ENCODE measurements at regions not wholly inside any gene's neighbourhood (a gene's known extent, or its start where the extent isn't known, plus 50 kb on each side); places are given as distances from the start of the nearest gene placed in this dataset.
A peak's percentile ranks its signal among the peaks of the same experiment; 100 is the strongest.

DNA sequence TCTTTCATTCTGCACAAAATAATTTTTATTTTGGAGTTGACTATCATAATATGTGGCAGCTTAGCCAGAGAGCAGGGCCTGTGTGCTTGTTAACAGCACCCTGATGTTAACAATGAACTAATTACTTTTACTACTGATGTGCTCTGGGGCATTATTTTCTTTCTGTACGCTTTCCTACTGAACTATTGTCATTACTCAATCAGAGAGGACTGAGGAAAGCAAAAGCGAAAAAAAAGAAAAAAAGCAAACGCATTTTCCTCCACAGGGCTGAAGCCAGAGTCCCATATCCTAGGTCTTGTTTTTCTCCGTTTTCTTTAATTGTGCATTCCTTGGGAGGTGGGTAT is 221.2 kb downstream of the TTLL7 start:
- Histone ChIP-seq H3K4me1 (no peaks in the 10 kb centered on the region), H3K27ac (no peak overlapping the region), H3K27me3 (no peaks in the 10 kb centered on the region), H3K9me3 (peaks cover 0 to 2% (median 0%) of the 10 kb centered on the region in 12 donors), H3K4me3 (no peak overlapping the region), H3K36me3 (no peaks in the 10 kb centered on the region)
- intact Hi-C loops (cut with DNase I), result no loop called here
- 89 to 95% (median 91%) methylated on average over 4 of the region's 4 CpGs for WGBS, 4 donors
- no peak for DNase-seq
- TF ChIP-seq POLR2A (IDR thresholded peaks at IDR 0.05), result no peak
- TF ChIP-seq, protein P1, sequence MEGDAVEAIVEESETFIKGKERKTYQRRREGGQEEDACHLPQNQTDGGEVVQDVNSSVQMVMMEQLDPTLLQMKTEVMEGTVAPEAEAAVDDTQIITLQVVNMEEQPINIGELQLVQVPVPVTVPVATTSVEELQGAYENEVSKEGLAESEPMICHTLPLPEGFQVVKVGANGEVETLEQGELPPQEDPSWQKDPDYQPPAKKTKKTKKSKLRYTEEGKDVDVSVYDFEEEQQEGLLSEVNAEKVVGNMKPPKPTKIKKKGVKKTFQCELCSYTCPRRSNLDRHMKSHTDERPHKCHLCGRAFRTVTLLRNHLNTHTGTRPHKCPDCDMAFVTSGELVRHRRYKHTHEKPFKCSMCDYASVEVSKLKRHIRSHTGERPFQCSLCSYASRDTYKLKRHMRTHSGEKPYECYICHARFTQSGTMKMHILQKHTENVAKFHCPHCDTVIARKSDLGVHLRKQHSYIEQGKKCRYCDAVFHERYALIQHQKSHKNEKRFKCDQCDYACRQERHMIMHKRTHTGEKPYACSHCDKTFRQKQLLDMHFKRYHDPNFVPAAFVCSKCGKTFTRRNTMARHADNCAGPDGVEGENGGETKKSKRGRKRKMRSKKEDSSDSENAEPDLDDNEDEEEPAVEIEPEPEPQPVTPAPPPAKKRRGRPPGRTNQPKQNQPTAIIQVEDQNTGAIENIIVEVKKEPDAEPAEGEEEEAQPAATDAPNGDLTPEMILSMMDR (IDR thresholded peaks at IDR 0.05), result no peak
- no peak for ATAC-seq

DNA sequence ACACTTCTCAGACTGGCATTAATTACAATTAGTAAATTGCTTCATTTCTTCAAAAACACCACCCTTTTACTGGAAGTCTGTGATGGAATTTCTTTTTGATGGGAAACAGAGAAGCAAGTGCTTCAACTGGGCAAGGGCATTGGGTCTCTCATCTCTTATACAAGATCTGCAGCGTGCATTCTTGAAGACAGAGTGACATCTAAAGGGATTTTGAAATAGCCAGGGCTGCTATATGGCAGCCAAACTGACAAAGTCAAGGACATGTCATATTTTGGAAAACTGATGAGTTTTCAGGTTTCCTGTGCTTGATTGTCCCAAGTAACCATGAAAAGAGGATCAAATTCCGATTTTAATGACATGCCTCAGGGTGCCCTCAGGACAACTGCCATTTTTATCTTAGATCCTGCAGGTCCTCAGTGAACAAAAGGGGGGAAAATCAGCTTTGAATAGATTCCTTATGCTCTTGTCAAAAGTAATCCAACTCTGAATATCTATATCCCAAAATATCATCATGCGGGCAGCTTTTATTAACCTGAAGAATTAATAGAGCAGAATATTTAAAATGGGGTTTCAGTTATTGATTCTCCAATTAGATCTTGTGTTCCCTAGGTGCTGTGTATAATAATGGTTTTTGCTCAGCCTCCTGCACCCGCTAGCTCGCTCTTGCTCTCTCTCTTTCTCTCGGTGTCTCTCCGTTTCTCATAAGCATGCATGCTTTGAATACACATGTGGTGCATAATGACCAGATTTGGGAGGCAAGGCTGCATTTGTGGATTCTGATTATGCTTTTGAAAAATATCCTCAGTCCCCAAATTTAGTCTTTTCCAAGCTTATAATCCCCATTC is 221.8 kb downstream of the TTLL7 start:
- Histone ChIP-seq H3K4me1 (no peaks in the 10 kb centered on the region), H3K27ac (no peak overlapping the region), H3K27me3 (no peaks in the 10 kb centered on the region), H3K4me3 (no peak overlapping the region), H3K9me3 (no peaks in the 10 kb centered on the region), H3K36me3 (no peaks in the 10 kb centered on the region)
- DNase-seq (no peak), ATAC-seq (no peak)
- TF ChIP-seq, protein P1 (IDR thresholded peaks at IDR 0.05), result peak in 1 of 12 donors; percentile 7
- TF ChIP-seq POLR2A (IDR thresholded peaks at IDR 0.05), result no peak
- intact Hi-C loops (cut with DNase I), result no loop called here
- 89 to 93% (median 92%) methylated on average over 7 of the region's 7 CpGs for WGBS, 4 donors

DNA sequence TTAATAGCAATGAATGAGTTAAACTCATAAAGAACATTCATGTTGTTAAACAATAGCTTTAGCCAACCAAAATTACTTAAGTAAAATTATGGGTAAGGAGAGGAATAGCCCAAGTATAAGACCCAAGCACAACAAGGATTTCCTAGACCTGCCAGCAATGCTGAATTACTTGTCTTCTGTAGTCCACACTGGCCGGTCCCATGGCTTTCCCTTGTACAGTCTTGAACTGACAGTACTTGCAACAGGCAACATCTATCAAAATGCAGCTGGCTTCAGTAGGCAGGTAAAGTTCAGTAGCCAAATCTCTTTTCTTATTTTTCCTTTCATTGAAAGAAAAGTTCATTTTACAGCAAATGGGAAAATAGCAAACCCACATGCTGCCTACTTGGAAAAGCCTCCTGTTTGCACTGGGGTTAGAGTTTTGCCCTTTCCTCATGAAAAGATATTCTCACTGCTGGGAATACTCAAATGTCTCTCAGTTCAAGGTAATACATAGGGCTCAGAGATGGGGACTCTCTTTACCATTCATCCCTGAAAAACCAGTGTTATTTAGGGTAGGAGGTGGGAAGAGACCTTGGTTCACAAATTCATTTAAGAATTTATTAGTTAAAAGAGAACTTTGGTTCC is 222.8 kb downstream of the TTLL7 start:
- DNase-seq, result no peak
- TF ChIP-seq, protein P1 (IDR thresholded peaks at IDR 0.05), result no peak
- TF ChIP-seq POLR2A (IDR thresholded peaks at IDR 0.05), result no peak
- Histone ChIP-seq H3K9me3 (no peaks in the 10 kb centered on the region), H3K27ac (no peak overlapping the region), H3K27me3 (no peaks in the 10 kb centered on the region), H3K4me3 (no peak overlapping the region), H3K36me3 (no peaks in the 10 kb centered on the region), H3K4me1 (no peaks in the 10 kb centered on the region)
- 88 to 98% (median 96%) methylated on average over 1 of the region's 1 CpG for WGBS, 4 donors
- intact Hi-C loops (cut with DNase I), result no loop called here
- ATAC-seq, result no peak

DNA sequence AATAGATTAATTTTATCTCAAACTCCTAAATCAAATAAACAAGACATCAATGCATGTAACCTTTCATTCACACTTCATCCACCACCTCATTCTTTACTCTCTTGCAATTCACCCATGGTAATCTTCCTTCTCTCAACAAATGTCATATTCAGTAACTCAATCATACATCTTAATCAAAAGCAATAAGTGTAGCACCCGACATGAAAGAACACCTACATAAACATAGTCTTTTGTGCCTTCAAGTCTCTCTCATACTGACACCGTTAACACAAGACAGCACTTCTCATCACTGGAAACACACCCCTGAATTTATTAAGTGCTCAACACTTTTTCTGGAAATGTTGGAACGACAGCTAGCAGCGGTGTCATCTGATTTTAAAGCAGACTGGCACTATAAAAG is 225.9 kb downstream of the TTLL7 start:
- Histone ChIP-seq H3K4me1 (no peaks in the 10 kb centered on the region), H3K27me3 (no peaks in the 10 kb centered on the region), H3K4me3 (no peak overlapping the region), H3K27ac (no peak overlapping the region), H3K36me3 (no peaks in the 10 kb centered on the region), H3K9me3 (no peaks in the 10 kb centered on the region)
- intact Hi-C loops (cut with DNase I), result no loop called here
- ATAC-seq (no peak), DNase-seq (no peak)
- WGBS, 4 donors, result 61 to 69% (median 66%) methylated on average over 4 of the region's 4 CpGs
- TF ChIP-seq, protein P1 (IDR thresholded peaks at IDR 0.05), result no peak
- no peak for TF ChIP-seq POLR2A (IDR thresholded peaks at IDR 0.05)
